Esophagus muscularis mucosa (tissue), 2 donors: ENCODE measurements at regions not wholly inside any gene's neighbourhood (a gene's known extent, or its start where the extent isn't known, plus 50 kb on each side); places are given as distances from the start of the nearest gene placed in this dataset.
"Not testable (repeated sequence)": the region's sequence is repeated elsewhere in the genome, so short reads cannot be mapped to it uniquely, and the experiment has no call there.

Experiments
- EP300 ChIP-seq: sonication (generic); formaldehyde crosslinking; IDR thresholded peaks from one replicate; pipeline ENCODE4 v1.6.1; 2017; ENCODE audit warnings: antibody characterized with exemption
- POLR2A ChIP-seq: fragments of 450-650 bp; IDR thresholded peaks from one replicate; pipeline ENCODE4 v1.6.1; 2017; ENCODE audit warnings: antibody characterized with exemption, moderate library complexity, mild to moderate bottlenecking, low read depth

DNA sequence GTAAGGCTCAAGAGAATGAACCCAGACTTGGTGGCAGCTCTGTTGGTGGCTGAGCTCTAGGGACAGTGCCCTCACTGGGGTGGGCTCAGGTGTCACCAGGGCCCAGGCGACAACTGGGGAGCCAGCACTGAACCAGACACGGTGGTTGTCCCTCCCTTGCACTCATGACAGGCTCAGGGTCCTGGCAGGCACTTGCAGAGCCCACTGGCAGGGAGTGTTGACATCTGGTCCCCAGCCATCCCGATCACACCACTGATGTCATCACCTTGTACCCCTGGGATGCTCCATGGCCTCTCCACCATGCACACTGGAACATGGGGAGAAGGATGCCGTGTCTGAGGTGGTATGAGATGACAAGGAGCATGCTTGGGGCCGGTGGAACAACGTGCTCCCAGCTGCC lies 138.6 kb downstream of the NPIPB11 start:
- not testable (repeated sequence) for TF ChIP-seq EP300, POLR2A
